T-cell (primary cell): ENCODE measurements at regions not wholly inside any gene's neighbourhood (a gene's known extent, or its start where the extent isn't known, plus 50 kb on each side); places are given as distances from the start of the nearest gene placed in this dataset.

Experiments
- ATAC-seq, 4 experiments: fragments of 200-7000 bp in 3 of 4; fragments of 150-1000 bp in 1 of 4; cut with Tn5 transposase; replicated peaks in 1 of 4; 1 replicate in 3 of 4; 2 replicates in 1 of 4; pipeline ENCODE4 v1.10.0; 2021; ENCODE audit warnings: moderate library complexity in 3 of 4, mild to moderate bottlenecking in 2 of 4, moderate number of reproducible peaks in 1 of 4
- CTCF ChIA-PET, 2 donors: fragments of 300-600 bp; sonication (Branson Sonifier 250); formaldehyde crosslinking; loops; one replicate each; lab custom pipeline; 2022; ENCODE audit warnings: antibody characterized with exemption in 2 of 2; lab: Charles Lee
- POLR2A ChIA-PET, 2 donors: fragments of 300-600 bp; sonication (Branson Sonifier 250); formaldehyde crosslinking; loops; one replicate each; lab custom pipeline; 2022; ENCODE audit warnings: antibody characterized with exemption in 2 of 2; lab: Charles Lee
- DNase-seq, 35 experiments: peaks; one replicate each; pipeline versions ENCODE4 v3.0.0 to v3.0.0-alpha.2; 2013 to 2023
- H3K27ac ChIP-seq: one replicate; pipeline ENCODE4 v1.5.1; 2013; ENCODE audit warnings: low read length
- H3K27me3 ChIP-seq, 2 experiments: replicated peaks in 1 of 2; 1 replicate in 1 of 2; 2 replicates in 1 of 2; pipeline versions ENCODE4 v1.6.1 to v1.7.0; 2013; ENCODE audit warnings: low read length in 1 of 2, mixed read lengths in 1 of 2; ENCODE audit not compliant: control insufficient read depth in 2 of 2, insufficient read depth in 2 of 2; ENCODE audit errors: extremely low read depth in 1 of 2
- H3K36me3 ChIP-seq, 2 donors: 1 replicate in 1 of 2; 2 replicates in 1 of 2; pipeline versions ENCODE4 v1.6.1 to v1.7.0; 2013; ENCODE audit warnings: low read length in 1 of 2; ENCODE audit not compliant: control insufficient read depth in 2 of 2, insufficient read depth in 1 of 2; ENCODE audit errors: extremely low read depth in 1 of 2
- H3K4me1 ChIP-seq, 2 experiments: 1 replicate in 1 of 2; 2 replicates in 1 of 2; pipeline versions ENCODE4 v1.6.1 to v1.7.0; 2013; ENCODE audit warnings: low read length in 2 of 2, mixed read lengths in 1 of 2; ENCODE audit not compliant: insufficient read depth in 2 of 2, control insufficient read depth in 1 of 2; ENCODE audit errors: extremely low read depth in 1 of 2
- H3K4me3 ChIP-seq, 2 donors: 1 replicate in 1 of 2; 2 replicates in 1 of 2; pipeline versions ENCODE4 v1.5.1 to v1.7.0; 2013; ENCODE audit warnings: mild to moderate bottlenecking in 2 of 2, low read length in 1 of 2, moderate library complexity in 1 of 2; ENCODE audit not compliant: control insufficient read depth in 1 of 2; ENCODE audit errors: extremely low read depth in 1 of 2
- H3K9me3 ChIP-seq: 2 replicates; pipeline ENCODE4 v1.7.0; 2013
- H3K27ac Mint-ChIP-seq, 2 donors: one replicate each; pipeline ENCODE4 v1.8.0; 2020 to 2021; ENCODE audit warnings: mild to moderate bottlenecking in 2 of 2, mixed read lengths in 2 of 2
- H3K27me3 Mint-ChIP-seq, 2 donors: one replicate each; pipeline ENCODE4 v1.8.0; 2021 to 2022; ENCODE audit warnings: mixed read lengths in 2 of 2
- H3K36me3 Mint-ChIP-seq: one replicate; pipeline ENCODE4 v1.8.0; 2021; ENCODE audit warnings: mixed read lengths
- H3K4me1 Mint-ChIP-seq, 3 donors: one replicate each; pipeline ENCODE4 v1.8.0; 2020 to 2022; ENCODE audit warnings: mixed read lengths in 3 of 3, mild to moderate bottlenecking in 1 of 3
- H3K4me3 Mint-ChIP-seq, 3 donors: one replicate each; pipeline ENCODE4 v1.8.0; 2020 to 2022; ENCODE audit warnings: mild to moderate bottlenecking in 3 of 3, mixed read lengths in 3 of 3, moderate library complexity in 3 of 3
- H3K9me3 Mint-ChIP-seq, 3 donors: one replicate each; pipeline ENCODE4 v1.8.0; 2020 to 2022; ENCODE audit warnings: mixed read lengths in 3 of 3
- WGBS: methylation state at CpG from one replicate; pipeline ENCODE4 v1.1.5; 2013; ENCODE audit warnings: missing lambda C conversion rate; ENCODE audit not compliant: insufficient coverage; 5-methylcytosine and 5-hydroxymethylcytosine counted together

- no peaks in the 10 kb centered on the region for H3K27me3 Mint-ChIP-seq
- no peaks in the 10 kb centered on the region for H3K4me1 Mint-ChIP-seq
- Histone ChIP-seq H3K4me1 (no peaks in the 10 kb centered on the region), H3K4me3 (no peak overlapping the region), H3K36me3 (no peaks in the 10 kb centered on the region), H3K27ac (no peak overlapping the region), H3K9me3 (peaks cover 6% of the 10 kb centered on the region), H3K27me3 (no peaks in the 10 kb centered on the region)
- CTCF ChIA-PET, result interaction anchor here in 1 of 2 donors (0.6 kb wide), 1 partner anchor 149 kb away, joined by 8 read pairs; no protein-coding TSS in a partner anchor
- H3K27ac Mint-ChIP-seq, result no peak overlapping the region
- no peak for DNase-seq
- no peak overlapping the region for H3K4me3 Mint-ChIP-seq
- H3K36me3 Mint-ChIP-seq, result no peaks in the 10 kb centered on the region
- POLR2A ChIA-PET, result no interaction called here
- ATAC-seq, result no peak
- 100% methylated on average over 1 of the region's 2 CpGs for WGBS
- H3K9me3 Mint-ChIP-seq, result peaks cover 12 to 18% (median 12%) of the 10 kb centered on the region in 3 donors
These were observed 711.9 kb upstream of the EYS start for GRCh38 chr6:66418906-66419305.

- POLR2A ChIA-PET, result no interaction called here
- CTCF ChIA-PET, result no interaction called here
- no peak for ATAC-seq
- Histone ChIP-seq H3K36me3 (no peaks in the 10 kb centered on the region), H3K9me3 (no peaks in the 10 kb centered on the region), H3K27ac (no peak overlapping the region), H3K4me1 (no peaks in the 10 kb centered on the region), H3K27me3 (no peaks in the 10 kb centered on the region), H3K4me3 (no peak overlapping the region)
- Mint-ChIP-seq H3K27me3 (no peaks in the 10 kb centered on the region), H3K36me3 (no peaks in the 10 kb centered on the region), H3K4me3 (no peak overlapping the region), H3K9me3 (peaks cover 0 to 5% (median 5%) of the 10 kb centered on the region in 3 donors), H3K4me1 (no peaks in the 10 kb centered on the region), H3K27ac (no peak overlapping the region)
- DNase-seq, result no peak
These were observed 696.9 kb upstream of the EYS start for GRCh38 chr6:66403966-66404365.

- no peak overlapping the region for H3K27ac ChIP-seq
- Mint-ChIP-seq H3K36me3 (no peaks in the 10 kb centered on the region), H3K4me1 (no peaks in the 10 kb centered on the region), H3K27me3 (no peaks in the 10 kb centered on the region), H3K9me3 (peaks cover 0 to 5% (median 4%) of the 10 kb centered on the region in 3 donors), H3K27ac (no peak overlapping the region), H3K4me3 (no peak overlapping the region)
- no CpG with 5 or more reads among the region's 1 CpG for WGBS
- no peaks in the 10 kb centered on the region for H3K4me1 ChIP-seq
- ChIA-PET POLR2A (no interaction called here), CTCF (no interaction called here)
- no peaks in the 10 kb centered on the region for H3K36me3 ChIP-seq
- DNase-seq (no peak), ATAC-seq (no peak)
- H3K9me3 ChIP-seq, result no peaks in the 10 kb centered on the region
- H3K27me3 ChIP-seq, result no peaks in the 10 kb centered on the region
- no peak overlapping the region for H3K4me3 ChIP-seq
These were observed 695.8 kb upstream of the EYS start for GRCh38 chr6:66402873-66403272.

GRCh38 chr6:66396549-66396948 is 689.5 kb upstream of the EYS start:
- ATAC-seq (no peak), DNase-seq (no peak)
- ChIA-PET CTCF (interaction anchor here in 1 of 2 donors (0.6 kb wide), 1 partner anchor 24 kb away, joined by 3 read pairs; no protein-coding TSS in a partner anchor), POLR2A (no interaction called here)
- no peak overlapping the region for H3K4me3 Mint-ChIP-seq
- peaks cover 5 to 9% (median 7%) of the 10 kb centered on the region in 3 donors for H3K9me3 Mint-ChIP-seq
- H3K27me3 Mint-ChIP-seq, result no peaks in the 10 kb centered on the region
- Histone ChIP-seq H3K27me3 (no peaks in the 10 kb centered on the region), H3K27ac (no peak overlapping the region), H3K4me3 (no peak overlapping the region), H3K4me1 (no peaks in the 10 kb centered on the region), H3K9me3 (no peaks in the 10 kb centered on the region), H3K36me3 (no peaks in the 10 kb centered on the region)
- no peaks in the 10 kb centered on the region for H3K4me1 Mint-ChIP-seq
- WGBS, result 86% methylated on average over 1 of the region's 7 CpGs
- no peak overlapping the region for H3K27ac Mint-ChIP-seq
- H3K36me3 Mint-ChIP-seq, result no peaks in the 10 kb centered on the region

GRCh38 chr6:66396145-66396544 is 689.1 kb upstream of the EYS start:
- 79% methylated on average over 2 of the region's 6 CpGs for WGBS
- H3K27me3 Mint-ChIP-seq, result no peaks in the 10 kb centered on the region
- no peaks in the 10 kb centered on the region for H3K27me3 ChIP-seq
- no peak overlapping the region for H3K27ac Mint-ChIP-seq
- POLR2A ChIA-PET, result no interaction called here
- no peaks in the 10 kb centered on the region for H3K4me1 ChIP-seq
- no peaks in the 10 kb centered on the region for H3K36me3 ChIP-seq
- no peak overlapping the region for H3K4me3 ChIP-seq
- CTCF ChIA-PET, result interaction anchor here in 1 of 2 donors (0.6 kb wide), 1 partner anchor 24 kb away, joined by 3 read pairs; no protein-coding TSS in a partner anchor
- no peaks in the 10 kb centered on the region for H3K36me3 Mint-ChIP-seq
- DNase-seq (no peak), ATAC-seq (no peak)
- no peak overlapping the region for H3K4me3 Mint-ChIP-seq
- no peaks in the 10 kb centered on the region for H3K9me3 ChIP-seq
- no peak overlapping the region for H3K27ac ChIP-seq
- peaks cover 5 to 9% (median 7%) of the 10 kb centered on the region in 3 donors for H3K9me3 Mint-ChIP-seq
- H3K4me1 Mint-ChIP-seq, result no peaks in the 10 kb centered on the region

GRCh38 chr6:66390393-66390792 is 683.4 kb upstream of the EYS start:
- Histone ChIP-seq H3K36me3 (no peaks in the 10 kb centered on the region), H3K27me3 (no peaks in the 10 kb centered on the region), H3K9me3 (no peaks in the 10 kb centered on the region), H3K4me1 (no peaks in the 10 kb centered on the region), H3K27ac (no peak overlapping the region), H3K4me3 (no peak overlapping the region)
- WGBS, result no CpG with 5 or more reads among the region's 2 CpGs
- Mint-ChIP-seq H3K4me1 (no peaks in the 10 kb centered on the region), H3K27me3 (no peaks in the 10 kb centered on the region), H3K4me3 (no peak overlapping the region), H3K9me3 (peaks cover 4 to 5% (median 5%) of the 10 kb centered on the region in 3 donors), H3K36me3 (no peaks in the 10 kb centered on the region), H3K27ac (no peak overlapping the region)
- CTCF ChIA-PET, result no interaction called here
- no peak for ATAC-seq
- no peak for DNase-seq
- POLR2A ChIA-PET, result no interaction called here

GRCh38 chr6:66376001-66376400 is 669.0 kb upstream of the EYS start:
- peaks cover 12 to 20% (median 15%) of the 10 kb centered on the region in 3 donors for H3K9me3 Mint-ChIP-seq
- H3K27ac Mint-ChIP-seq, result no peak overlapping the region
- 67% methylated on average over 1 of the region's 2 CpGs for WGBS
- Histone ChIP-seq H3K9me3 (no peaks in the 10 kb centered on the region), H3K4me3 (no peak overlapping the region), H3K4me1 (no peaks in the 10 kb centered on the region), H3K27me3 (no peaks in the 10 kb centered on the region), H3K27ac (no peak overlapping the region), H3K36me3 (no peaks in the 10 kb centered on the region)
- CTCF ChIA-PET, result no interaction called here
- H3K27me3 Mint-ChIP-seq, result no peaks in the 10 kb centered on the region
- H3K4me3 Mint-ChIP-seq, result no peak overlapping the region
- no peaks in the 10 kb centered on the region for H3K4me1 Mint-ChIP-seq
- POLR2A ChIA-PET, result no interaction called here
- ATAC-seq (no peak), DNase-seq (no peak)
- no peaks in the 10 kb centered on the region for H3K36me3 Mint-ChIP-seq
